Thyroid gland (tissue), 4 donors: ENCODE measurements at regions not wholly inside any gene's neighbourhood (a gene's known extent, or its start where the extent isn't known, plus 50 kb on each side); places are given as distances from the start of the nearest gene placed in this dataset.

ENCODE experiments used
- POLR2A ChIP-seq, 2 donors: fragments of 450-650 bp; IDR thresholded peaks; one replicate each; pipeline ENCODE4 v1.6.1; 2017; ENCODE audit warnings: antibody characterized with exemption in 2 of 2, mild to moderate bottlenecking in 2 of 2, moderate library complexity in 1 of 2
- TF ChIP-seq, protein P1 (sequence below), 6 experiments: fragments of 200-600 bp in 3 of 6; fragments of 450-650 bp in 3 of 6; sonication (generic) in 3 of 6; IDR thresholded peaks; one replicate each; pipeline ENCODE4 v1.5.1; 2016 to 2019; ENCODE audit warnings: antibody characterized with exemption in 6 of 6, mild to moderate bottlenecking in 2 of 6, inconsistent platforms in 1 of 6, moderate library complexity in 1 of 6

DNA sequence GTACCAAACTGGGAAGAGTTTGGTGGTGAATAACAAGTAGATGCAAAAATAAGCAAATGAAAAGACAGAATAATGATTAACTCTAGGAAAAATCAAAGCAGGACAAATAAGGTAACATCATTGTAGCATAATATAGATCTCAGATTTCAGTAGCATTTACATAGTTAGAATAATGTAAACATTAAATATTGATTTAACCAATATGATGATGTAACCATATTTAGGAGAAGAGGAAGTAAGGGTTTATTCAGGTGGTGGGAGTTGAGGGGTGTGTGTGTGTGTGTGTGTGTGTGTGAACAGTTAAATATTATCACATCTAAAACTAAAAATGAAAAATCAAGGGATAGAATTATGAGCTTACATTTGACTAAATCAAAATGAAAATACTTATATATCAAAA lies 143.4 kb downstream of the NPR3 start:
- TF ChIP-seq, protein P1, sequence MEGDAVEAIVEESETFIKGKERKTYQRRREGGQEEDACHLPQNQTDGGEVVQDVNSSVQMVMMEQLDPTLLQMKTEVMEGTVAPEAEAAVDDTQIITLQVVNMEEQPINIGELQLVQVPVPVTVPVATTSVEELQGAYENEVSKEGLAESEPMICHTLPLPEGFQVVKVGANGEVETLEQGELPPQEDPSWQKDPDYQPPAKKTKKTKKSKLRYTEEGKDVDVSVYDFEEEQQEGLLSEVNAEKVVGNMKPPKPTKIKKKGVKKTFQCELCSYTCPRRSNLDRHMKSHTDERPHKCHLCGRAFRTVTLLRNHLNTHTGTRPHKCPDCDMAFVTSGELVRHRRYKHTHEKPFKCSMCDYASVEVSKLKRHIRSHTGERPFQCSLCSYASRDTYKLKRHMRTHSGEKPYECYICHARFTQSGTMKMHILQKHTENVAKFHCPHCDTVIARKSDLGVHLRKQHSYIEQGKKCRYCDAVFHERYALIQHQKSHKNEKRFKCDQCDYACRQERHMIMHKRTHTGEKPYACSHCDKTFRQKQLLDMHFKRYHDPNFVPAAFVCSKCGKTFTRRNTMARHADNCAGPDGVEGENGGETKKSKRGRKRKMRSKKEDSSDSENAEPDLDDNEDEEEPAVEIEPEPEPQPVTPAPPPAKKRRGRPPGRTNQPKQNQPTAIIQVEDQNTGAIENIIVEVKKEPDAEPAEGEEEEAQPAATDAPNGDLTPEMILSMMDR (IDR thresholded peaks at IDR 0.05), result no peak
- TF ChIP-seq POLR2A (IDR thresholded peaks at IDR 0.05), result no peak
